Loucy (cell line): ENCODE measurements at regions not wholly inside any gene's neighbourhood (a gene's known extent, or its start where the extent isn't known, plus 50 kb on each side); places are given as distances from the start of the nearest gene placed in this dataset.

Source experiments
- H2AFZ ChIP-seq: fragments of 200-600 bp; sonication (generic); 2 replicates; pipeline ENCODE4 v1.6.0; 2016; ENCODE audit warnings: antibody characterized with exemption, mild to moderate bottlenecking, low read length, moderate library complexity
- H3F3A ChIP-seq: fragments of 200-600 bp; 2 replicates; pipeline ENCODE4 v1.6.0; 2016; ENCODE audit warnings: antibody characterized with exemption, low read depth, mild to moderate bottlenecking
- H3K27me3 ChIP-seq: fragments of 200-600 bp; sonication (generic); 2 replicates; pipeline ENCODE4 v1.6.1; 2014; ENCODE audit warnings: low read length, mild to moderate bottlenecking; ENCODE audit not compliant: insufficient read depth, poor library complexity, severe bottlenecking
- H3K36me3 ChIP-seq: fragments of 200-600 bp; sonication (generic); 2 replicates; pipeline ENCODE4 v1.6.1; 2016; ENCODE audit warnings: low read length; ENCODE audit not compliant: insufficient read depth
- H3K4me1 ChIP-seq: fragments of 200-600 bp; sonication (generic); 2 replicates; pipeline ENCODE4 v1.5.1; 2014; ENCODE audit warnings: low read length, mild to moderate bottlenecking; ENCODE audit not compliant: insufficient read depth, poor library complexity, severe bottlenecking
- H3K4me2 ChIP-seq: fragments of 200-600 bp; sonication (generic); 2 replicates; pipeline ENCODE4 v1.6.0; 2014; ENCODE audit warnings: antibody characterized with exemption, low read length, low read depth, mild to moderate bottlenecking; ENCODE audit not compliant: poor library complexity, severe bottlenecking
- H3K4me3 ChIP-seq: fragments of 200-600 bp; sonication (generic); 2 replicates; pipeline ENCODE4 v1.5.1; 2014; ENCODE audit warnings: low read length, mild to moderate bottlenecking, mixed read lengths; ENCODE audit not compliant: poor library complexity, severe bottlenecking
- H3K79me2 ChIP-seq: fragments of 200-600 bp; sonication (generic); 2 replicates; pipeline ENCODE4 v1.6.1; 2014; ENCODE audit warnings: low read length; ENCODE audit not compliant: insufficient read depth
- H3K9ac ChIP-seq: fragments of 200-600 bp; sonication (generic); 2 replicates; pipeline ENCODE4 v1.6.0; 2014; ENCODE audit warnings: mild to moderate bottlenecking, low read depth, low read length, moderate library complexity; ENCODE audit not compliant: poor library complexity, severe bottlenecking
- H3K9me2 ChIP-seq: fragments of 200-600 bp; sonication (generic); replicated peaks from 2 replicates; pipeline ENCODE4 v1.6.1; 2016; ENCODE audit warnings: low read depth, low read length, mixed read lengths
- H3K9me3 ChIP-seq: fragments of 200-600 bp; sonication (generic); 2 replicates; pipeline ENCODE4 v1.6.1; 2014; ENCODE audit warnings: mild to moderate bottlenecking, antibody characterized with exemption, low read length, low read depth; ENCODE audit not compliant: insufficient read depth
- H4K20me1 ChIP-seq: fragments of 200-600 bp; sonication (generic); 2 replicates; pipeline ENCODE4 v1.6.0; 2014; ENCODE audit warnings: antibody characterized with exemption, low read length, mild to moderate bottlenecking; ENCODE audit not compliant: insufficient read depth, poor library complexity, severe bottlenecking
- CTCF ChIP-seq: fragments of 200-600 bp; sonication (generic); conservative IDR thresholded peaks from 2 replicates; pipeline ENCODE4 v1.5.1; 2014; ENCODE audit warnings: mild to moderate bottlenecking, antibody characterized with exemption, low read length
- EZH2phosphoT487 ChIP-seq: fragments of 200-600 bp; IDR thresholded peaks from 2 replicates; pipeline ENCODE4 v1.6.1; 2018; ENCODE audit warnings: antibody characterized with exemption, mild to moderate bottlenecking, moderate library complexity, borderline replicate concordance

- Histone ChIP-seq H3K4me1 (peaks cover 4% of the 10 kb centered on the region), H3K36me3 (no peaks in the 10 kb centered on the region), H3K9me2 (no peaks in the 10 kb centered on the region), H4K20me1 (no peaks in the 10 kb centered on the region), H3K4me3 (no peak overlapping the region), H3K79me2 (no peaks in the 10 kb centered on the region), H2AFZ (no peak overlapping the region), H3K9me3 (no peaks in the 10 kb centered on the region), H3K4me2 (no peak overlapping the region), H3F3A (no peaks in the 10 kb centered on the region), H3K9ac (no peak overlapping the region), H3K27me3 (no peaks in the 10 kb centered on the region)
- no peak for TF ChIP-seq EZH2phosphoT487
- TF ChIP-seq CTCF: no peak
Observed at GRCh38 chr15:77825252-77825542, 192.5 kb upstream of the LINGO1 start.

GRCh38 chr15:77824361-77825251, 191.9 kb upstream of the LINGO1 start:
- H4K20me1 ChIP-seq: no peaks in the 10 kb centered on the region
- no peak overlapping the region for H3K4me3 ChIP-seq
- no peaks in the 10 kb centered on the region for H3K79me2 ChIP-seq

DNA sequence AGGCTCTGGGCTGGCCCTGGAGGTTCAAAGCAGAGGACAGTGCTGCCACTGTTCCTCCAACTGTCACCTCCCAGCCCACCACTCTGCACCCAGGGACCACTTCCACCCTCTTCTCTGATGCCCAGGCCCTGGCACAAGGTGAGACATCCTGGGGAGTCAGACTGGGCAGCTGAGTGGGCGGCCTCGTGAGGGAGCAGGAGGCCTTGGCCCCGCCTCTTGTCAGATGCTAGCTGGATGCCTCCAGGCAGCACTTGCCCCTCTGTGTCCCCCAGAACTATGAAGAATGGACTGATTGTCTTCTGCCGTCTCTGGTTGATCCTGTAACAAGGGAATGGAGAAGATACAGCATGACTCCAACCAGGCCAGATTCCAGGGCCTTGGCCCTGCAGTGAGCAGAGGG, 191.0 kb upstream of the LINGO1 start:
- TF ChIP-seq EZH2phosphoT487 (no peak), CTCF (no peak)
- H3K9me3 ChIP-seq: no peaks in the 10 kb centered on the region
- no peaks in the 10 kb centered on the region for H3K36me3 ChIP-seq
- no peak overlapping the region for H3K9ac ChIP-seq
- H3K4me2 ChIP-seq: no peak overlapping the region
- H3K27me3 ChIP-seq: no peaks in the 10 kb centered on the region
- H2AFZ ChIP-seq: no peak overlapping the region
- H3K9me2 ChIP-seq: no peaks in the 10 kb centered on the region
- no peaks in the 10 kb centered on the region for H3K79me2 ChIP-seq
- H3F3A ChIP-seq: no peaks in the 10 kb centered on the region
- H4K20me1 ChIP-seq: no peaks in the 10 kb centered on the region
- no peaks in the 10 kb centered on the region for H3K4me1 ChIP-seq
- H3K4me3 ChIP-seq: no peak overlapping the region

More at GRCh38 chr15:77824361-77825251, 191.9 kb upstream of the LINGO1 start:
- Histone ChIP-seq H3K9me2 (no peaks in the 10 kb centered on the region), H3K9ac (no peak overlapping the region), H3K27me3 (no peaks in the 10 kb centered on the region), H3K4me2 (no peak overlapping the region), H3K36me3 (no peaks in the 10 kb centered on the region), H3K9me3 (no peaks in the 10 kb centered on the region), H2AFZ (no peak overlapping the region), H3K4me1 (no peaks in the 10 kb centered on the region), H3F3A (no peaks in the 10 kb centered on the region)
- TF ChIP-seq CTCF: no peak
- TF ChIP-seq EZH2phosphoT487: no peak
